Vagina (tissue), 2 donors: ENCODE measurements at regions not wholly inside any gene's neighbourhood (a gene's known extent, or its start where the extent isn't known, plus 50 kb on each side); places are given as distances from the start of the nearest gene placed in this dataset.

ENCODE experiments used
- POLR2A ChIP-seq, 2 donors: fragments of 450-650 bp; IDR thresholded peaks; one replicate each; pipeline ENCODE4 v1.6.1; 2017; ENCODE audit warnings: antibody characterized with exemption in 2 of 2, mild to moderate bottlenecking in 2 of 2, moderate library complexity in 2 of 2
- POLR2AphosphoS5 ChIP-seq, 2 donors: sonication (generic); formaldehyde crosslinking; IDR thresholded peaks; one replicate each; pipeline ENCODE4 v1.9.0; 2017; ENCODE audit warnings: antibody characterized with exemption in 2 of 2, mild to moderate bottlenecking in 2 of 2, low read depth in 1 of 2; ENCODE audit not compliant: insufficient read depth in 1 of 2
- TF ChIP-seq, protein P1 (sequence below), 3 experiments: fragments of 450-650 bp in 2 of 3; fragments of 200-600 bp in 1 of 3; sonication (generic) in 1 of 3; IDR thresholded peaks; one replicate each; pipeline ENCODE4 v1.5.1; 2017 to 2019; ENCODE audit warnings: antibody characterized with exemption in 3 of 3, mild to moderate bottlenecking in 2 of 3, moderate library complexity in 2 of 3

DNA sequence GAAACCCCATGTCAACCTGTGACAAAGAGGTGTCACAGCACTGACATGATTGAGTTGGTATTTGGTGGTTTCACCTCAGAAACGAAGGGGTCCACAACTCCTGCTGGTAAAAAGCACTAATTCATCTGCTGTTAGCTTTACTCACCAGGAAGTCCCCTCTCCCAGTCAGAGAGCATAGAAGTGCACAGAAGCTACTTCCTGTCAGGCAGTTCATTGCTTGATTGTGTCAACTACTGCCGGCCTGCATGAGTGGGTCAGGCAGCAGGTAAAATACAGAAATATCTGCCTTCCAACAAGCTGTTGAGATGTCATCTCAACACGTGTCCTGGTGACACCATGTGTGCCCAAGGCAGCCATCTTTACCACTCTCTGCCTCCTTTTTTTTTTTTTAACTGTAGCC is 596.6 kb upstream of the NR2F2 start:
- TF ChIP-seq POLR2AphosphoS5 (IDR thresholded peaks at IDR 0.05; ENCODE audit: insufficient read depth in 1 of 2, low read depth in 1 of 2): no peak
- TF ChIP-seq, protein P1, sequence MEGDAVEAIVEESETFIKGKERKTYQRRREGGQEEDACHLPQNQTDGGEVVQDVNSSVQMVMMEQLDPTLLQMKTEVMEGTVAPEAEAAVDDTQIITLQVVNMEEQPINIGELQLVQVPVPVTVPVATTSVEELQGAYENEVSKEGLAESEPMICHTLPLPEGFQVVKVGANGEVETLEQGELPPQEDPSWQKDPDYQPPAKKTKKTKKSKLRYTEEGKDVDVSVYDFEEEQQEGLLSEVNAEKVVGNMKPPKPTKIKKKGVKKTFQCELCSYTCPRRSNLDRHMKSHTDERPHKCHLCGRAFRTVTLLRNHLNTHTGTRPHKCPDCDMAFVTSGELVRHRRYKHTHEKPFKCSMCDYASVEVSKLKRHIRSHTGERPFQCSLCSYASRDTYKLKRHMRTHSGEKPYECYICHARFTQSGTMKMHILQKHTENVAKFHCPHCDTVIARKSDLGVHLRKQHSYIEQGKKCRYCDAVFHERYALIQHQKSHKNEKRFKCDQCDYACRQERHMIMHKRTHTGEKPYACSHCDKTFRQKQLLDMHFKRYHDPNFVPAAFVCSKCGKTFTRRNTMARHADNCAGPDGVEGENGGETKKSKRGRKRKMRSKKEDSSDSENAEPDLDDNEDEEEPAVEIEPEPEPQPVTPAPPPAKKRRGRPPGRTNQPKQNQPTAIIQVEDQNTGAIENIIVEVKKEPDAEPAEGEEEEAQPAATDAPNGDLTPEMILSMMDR (IDR thresholded peaks at IDR 0.05): no peak
- TF ChIP-seq POLR2A (IDR thresholded peaks at IDR 0.05): no peak
